Upper lobe of left lung (tissue), 4 donors: ENCODE measurements at regions not wholly inside any gene's neighbourhood (a gene's known extent, or its start where the extent isn't known, plus 50 kb on each side); places are given as distances from the start of the nearest gene placed in this dataset.
"Not testable (repeated sequence)": the region's sequence is repeated elsewhere in the genome, so short reads cannot be mapped to it uniquely, and the experiment has no call there.

Source experiments
- CTCF ChIP-seq, 6 experiments: fragments of 450-650 bp in 4 of 6; fragments of 200-600 bp in 2 of 6; sonication (generic) in 2 of 6; IDR thresholded peaks; one replicate each; pipeline ENCODE4 v1.5.1; 2016 to 2019; ENCODE audit warnings: antibody characterized with exemption in 6 of 6
- EP300 ChIP-seq, 4 donors: sonication (generic); formaldehyde crosslinking; IDR thresholded peaks; one replicate each; pipeline ENCODE4 v1.5.1; 2017; ENCODE audit warnings: antibody characterized with exemption in 4 of 4, control low read depth in 2 of 4
- POLR2A ChIP-seq, 4 donors: fragments of 450-650 bp; IDR thresholded peaks; one replicate each; pipeline ENCODE4 v1.5.1; 2016 to 2017; ENCODE audit warnings: antibody characterized with exemption in 4 of 4, mild to moderate bottlenecking in 2 of 4
- POLR2AphosphoS5 ChIP-seq, 2 donors: sonication (generic); formaldehyde crosslinking; IDR thresholded peaks; one replicate each; pipeline ENCODE4 v1.5.1; 2017; ENCODE audit warnings: antibody characterized with exemption in 2 of 2

GRCh38 chr9:43119565-43119964 is 936.1 kb downstream of the SPATA31A6 start:
- not testable (repeated sequence) for TF ChIP-seq EP300, CTCF, POLR2A, POLR2AphosphoS5 (IDR thresholded peaks at IDR 0.05)
